ENCODE measurements at regions not wholly inside any gene's neighbourhood (a gene's known extent, or its start where the extent isn't known, plus 50 kb on each side); places are given as distances from the start of the nearest gene placed in this dataset.

- H3K4me3 ChIP-seq (replicated peaks; ENCODE audit: low read depth, low read length): no peak overlapping the region
- no peak for DNase-seq (ENCODE audit: extremely low read depth, low read depth)
- TF ChIP-seq, protein P1, sequence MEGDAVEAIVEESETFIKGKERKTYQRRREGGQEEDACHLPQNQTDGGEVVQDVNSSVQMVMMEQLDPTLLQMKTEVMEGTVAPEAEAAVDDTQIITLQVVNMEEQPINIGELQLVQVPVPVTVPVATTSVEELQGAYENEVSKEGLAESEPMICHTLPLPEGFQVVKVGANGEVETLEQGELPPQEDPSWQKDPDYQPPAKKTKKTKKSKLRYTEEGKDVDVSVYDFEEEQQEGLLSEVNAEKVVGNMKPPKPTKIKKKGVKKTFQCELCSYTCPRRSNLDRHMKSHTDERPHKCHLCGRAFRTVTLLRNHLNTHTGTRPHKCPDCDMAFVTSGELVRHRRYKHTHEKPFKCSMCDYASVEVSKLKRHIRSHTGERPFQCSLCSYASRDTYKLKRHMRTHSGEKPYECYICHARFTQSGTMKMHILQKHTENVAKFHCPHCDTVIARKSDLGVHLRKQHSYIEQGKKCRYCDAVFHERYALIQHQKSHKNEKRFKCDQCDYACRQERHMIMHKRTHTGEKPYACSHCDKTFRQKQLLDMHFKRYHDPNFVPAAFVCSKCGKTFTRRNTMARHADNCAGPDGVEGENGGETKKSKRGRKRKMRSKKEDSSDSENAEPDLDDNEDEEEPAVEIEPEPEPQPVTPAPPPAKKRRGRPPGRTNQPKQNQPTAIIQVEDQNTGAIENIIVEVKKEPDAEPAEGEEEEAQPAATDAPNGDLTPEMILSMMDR (IDR thresholded peaks at IDR 0.05; ENCODE audit: low read depth, low read length, missing control alignments): no peak
Observed at GRCh38 chr1:55428231-55428630, 213.1 kb upstream of the USP24 start.

- no peak for DNase-seq (ENCODE audit: extremely low read depth, low read depth)
- TF ChIP-seq, protein P1 (IDR thresholded peaks at IDR 0.05; ENCODE audit: low read depth, low read length, missing control alignments): no peak
- H3K4me3 ChIP-seq (replicated peaks; ENCODE audit: low read depth, low read length): no peak overlapping the region
Observed at GRCh38 chr1:55427606-55428005, 212.4 kb upstream of the USP24 start.

- no peak for DNase-seq (ENCODE audit: extremely low read depth, low read depth)
- TF ChIP-seq, protein P1 (IDR thresholded peaks at IDR 0.05; ENCODE audit: low read depth, low read length, missing control alignments): no peak
- no peak overlapping the region for H3K4me3 ChIP-seq (replicated peaks; ENCODE audit: low read depth, low read length)
Observed at GRCh38 chr1:55426619-55427018, 211.5 kb upstream of the USP24 start.

DNA sequence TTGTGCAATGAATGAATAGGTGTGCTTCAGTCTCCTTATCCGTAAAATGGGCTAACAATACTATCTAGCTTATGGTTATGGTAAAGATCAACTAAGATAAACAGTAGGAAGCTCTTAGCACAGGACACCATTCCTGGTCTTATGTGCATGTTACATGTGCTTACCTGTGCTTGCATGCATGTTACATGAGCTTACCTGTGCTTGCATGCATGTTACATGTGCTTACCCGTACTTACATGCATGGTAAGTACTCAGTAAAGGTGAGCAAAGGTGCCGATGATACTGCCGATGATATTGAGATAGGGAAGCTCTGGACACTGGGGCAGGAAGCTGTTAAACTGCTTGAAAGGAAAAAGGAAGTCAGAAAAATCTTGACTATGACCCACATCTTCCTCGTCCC is 211.0 kb upstream of the USP24 start:
- TF ChIP-seq, protein P1 (IDR thresholded peaks at IDR 0.05; ENCODE audit: low read depth, low read length, missing control alignments): no peak
- no peak overlapping the region for H3K4me3 ChIP-seq (replicated peaks; ENCODE audit: low read depth, low read length)
- no peak for DNase-seq (ENCODE audit: extremely low read depth, low read depth)

DNA sequence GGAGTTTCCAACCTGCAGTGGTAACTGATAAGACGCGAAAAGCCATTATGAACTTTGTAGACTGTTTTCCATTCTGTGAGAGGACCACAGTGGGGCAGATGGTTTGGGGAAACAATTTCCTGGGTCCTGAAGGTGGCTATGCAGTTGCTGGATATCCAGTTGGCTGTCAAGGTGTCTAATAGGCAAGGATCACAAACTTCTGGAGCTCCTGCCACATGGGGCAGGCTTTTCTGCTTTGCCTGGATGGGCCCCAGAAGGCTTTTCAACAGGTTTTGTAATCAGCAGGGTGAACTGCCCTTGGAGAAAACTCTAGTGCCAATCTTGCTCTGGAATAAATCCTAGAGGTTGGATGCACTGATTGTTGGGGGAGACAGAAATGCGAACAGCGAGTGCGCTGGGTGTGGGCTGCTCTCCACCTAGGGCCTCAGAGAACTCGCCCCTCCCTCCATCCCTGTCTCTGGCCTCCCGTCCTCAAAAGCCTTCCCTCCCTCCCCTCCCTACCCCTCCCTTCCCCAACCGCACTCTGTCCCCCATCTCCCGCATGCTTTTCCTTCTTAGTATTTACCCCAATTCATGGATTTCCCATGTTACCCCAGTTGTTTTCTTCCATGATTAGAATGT is 210.3 kb upstream of the USP24 start:
- DNase-seq (ENCODE audit: extremely low read depth, low read depth): no peak
- TF ChIP-seq, protein P1 (IDR thresholded peaks at IDR 0.05; ENCODE audit: low read depth, low read length, missing control alignments): no peak
- no peak overlapping the region for H3K4me3 ChIP-seq (replicated peaks; ENCODE audit: low read depth, low read length)

GRCh38 chr1:55423376-55423775 is 208.2 kb upstream of the USP24 start:
- H3K4me3 ChIP-seq (replicated peaks; ENCODE audit: low read depth, low read length): no peak overlapping the region
- TF ChIP-seq, protein P1 (IDR thresholded peaks at IDR 0.05; ENCODE audit: low read depth, low read length, missing control alignments): no peak
- DNase-seq (ENCODE audit: extremely low read depth, low read depth): no peak

Data from HFF-Myc (cell line).